Gastroesophageal sphincter (tissue), 4 donors: ENCODE measurements at regions not wholly inside any gene's neighbourhood (a gene's known extent, or its start where the extent isn't known, plus 50 kb on each side); places are given as distances from the start of the nearest gene placed in this dataset.

Experiments
- ATAC-seq: fragments of 150-250 bp; one replicate; pipeline ENCODE4 v1.9.1; 2016; ENCODE audit warnings: mild to moderate bottlenecking, moderate library complexity
- H3K27ac ChIP-seq, 4 donors: fragments of 200-600 bp; sonication (generic) in 3 of 4; 1 replicate in 3 of 4; 2 replicates in 1 of 4; pipeline ENCODE4 v1.5.1; 2016 to 2019
- H3K27me3 ChIP-seq: fragments of 200-600 bp; sonication (generic); one replicate; pipeline ENCODE4 v1.5.1; 2019
- H3K36me3 ChIP-seq, 2 donors: fragments of 200-600 bp; sonication (generic); one replicate each; pipeline ENCODE4 v1.5.1; 2019; ENCODE audit warnings: control low read depth in 1 of 2
- H3K4me1 ChIP-seq, 3 donors: fragments of 200-600 bp; sonication (generic); 1 replicate in 2 of 3; 2 replicates in 1 of 3; pipeline ENCODE4 v1.5.1; 2016 to 2019; ENCODE audit warnings: control low read depth in 2 of 3
- H3K4me3 ChIP-seq, 2 donors: fragments of 200-600 bp; sonication (generic); one replicate each; pipeline ENCODE4 v1.5.1; 2019; ENCODE audit warnings: mild to moderate bottlenecking in 1 of 2, moderate library complexity in 1 of 2
- H3K9me3 ChIP-seq, 3 donors: fragments of 200-600 bp; sonication (generic); one replicate each; pipeline ENCODE4 v1.5.1; 2017 to 2019; ENCODE audit warnings: control low read depth in 2 of 3
- CTCF ChIP-seq, 4 experiments: fragments of 200-600 bp in 2 of 4; fragments of 450-650 bp in 2 of 4; sonication (generic) in 1 of 4; IDR thresholded peaks; one replicate each; pipeline ENCODE4 v1.5.1; 2017 to 2019; ENCODE audit warnings: antibody characterized with exemption in 4 of 4, mild to moderate bottlenecking in 2 of 4, moderate library complexity in 2 of 4
- EP300 ChIP-seq: sonication (generic); formaldehyde crosslinking; IDR thresholded peaks from one replicate; pipeline ENCODE4 v1.6.1; 2017; ENCODE audit warnings: antibody characterized with exemption, mild to moderate bottlenecking
- POLR2A ChIP-seq, 2 donors: fragments of 450-650 bp; IDR thresholded peaks; one replicate each; pipeline ENCODE4 v1.6.1; 2017; ENCODE audit warnings: antibody characterized with exemption in 2 of 2, mild to moderate bottlenecking in 2 of 2, moderate library complexity in 1 of 2
- POLR2AphosphoS5 ChIP-seq: sonication (generic); formaldehyde crosslinking; IDR thresholded peaks from one replicate; pipeline ENCODE4 v1.6.1; 2017; ENCODE audit warnings: antibody characterized with exemption
- WGBS, 2 donors: methylation state at CpG; one replicate each; pipeline ENCODE4 v1.1.5; 2018; ENCODE audit warnings: low coverage in 1 of 2; 5-methylcytosine and 5-hydroxymethylcytosine counted together

GRCh38 chr1:65495137-65495536, 74.7 kb downstream of the LEPR start:
- TF ChIP-seq CTCF (IDR thresholded peaks at IDR 0.05) = no peak
- no peak for TF ChIP-seq POLR2AphosphoS5
- TF ChIP-seq EP300 = no peak
- no peak for TF ChIP-seq POLR2A (IDR thresholded peaks at IDR 0.05)
- no peak for ATAC-seq
- 75 to 100% methylated on average over 1 of the region's 1 CpG for WGBS, 2 donors

GRCh38 chr1:65497256-65497830, 76.9 kb downstream of the LEPR start:
- ATAC-seq = no peak
- Histone ChIP-seq H3K4me1 (peaks cover 0 to 10% (median 0%) of the 10 kb centered on the region in 3 donors), H3K9me3 (no peaks in the 10 kb centered on the region), H3K36me3 (no peaks in the 10 kb centered on the region), H3K27ac (no peak overlapping the region), H3K4me3 (no peak overlapping the region), H3K27me3 (no peaks in the 10 kb centered on the region)
- 37 to 40% methylated on average over 2 of the region's 2 CpGs for WGBS, 2 donors
- TF ChIP-seq POLR2A (IDR thresholded peaks at IDR 0.05) (no peak), POLR2AphosphoS5 (no peak), EP300 (no peak), CTCF (IDR thresholded peaks at IDR 0.05) (no peak)

More at GRCh38 chr1:65495137-65495536, 74.7 kb downstream of the LEPR start:
- Histone ChIP-seq H3K27me3 (no peaks in the 10 kb centered on the region), H3K9me3 (no peaks in the 10 kb centered on the region), H3K36me3 (no peaks in the 10 kb centered on the region), H3K4me3 (no peak overlapping the region), H3K4me1 (peaks cover 0 to 10% (median 0%) of the 10 kb centered on the region in 3 donors), H3K27ac (no peak overlapping the region)

GRCh38 chr1:65503427-65503826, 83.0 kb downstream of the LEPR start:
- Histone ChIP-seq H3K27me3 (no peaks in the 10 kb centered on the region), H3K4me3 (no peak overlapping the region), H3K9me3 (no peaks in the 10 kb centered on the region), H3K36me3 (no peaks in the 10 kb centered on the region), H3K27ac (no peak overlapping the region), H3K4me1 (no peaks in the 10 kb centered on the region)
- WGBS, 2 donors = 38 to 51% methylated on average over 3 to 4 of the region's 4 CpGs
- no peak for ATAC-seq
- no peak for TF ChIP-seq EP300
- no peak for TF ChIP-seq POLR2AphosphoS5
- no peak for TF ChIP-seq CTCF (IDR thresholded peaks at IDR 0.05)
- no peak for TF ChIP-seq POLR2A (IDR thresholded peaks at IDR 0.05)

DNA sequence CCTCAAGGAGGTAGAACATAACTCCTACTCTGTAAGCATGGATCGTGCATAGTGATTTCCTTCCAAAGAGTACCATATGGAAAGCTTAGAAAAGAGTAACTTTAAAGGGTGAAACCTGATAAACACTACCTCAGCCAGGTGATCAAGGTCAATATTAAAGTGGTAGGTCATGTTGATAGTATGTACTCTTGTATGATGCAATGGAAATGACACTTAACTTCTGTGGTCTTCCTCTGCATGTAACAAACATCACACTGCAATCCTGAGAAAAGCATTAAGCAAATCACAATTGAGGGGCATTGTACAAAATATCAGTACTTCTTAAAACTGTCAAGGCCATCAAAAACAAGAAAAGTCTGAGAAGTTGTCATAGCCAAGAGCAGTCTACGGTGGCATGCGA, 83.8 kb downstream of the LEPR start:
- TF ChIP-seq CTCF (IDR thresholded peaks at IDR 0.05) = no peak
- TF ChIP-seq EP300 = no peak
- no peak for TF ChIP-seq POLR2A (IDR thresholded peaks at IDR 0.05)
- TF ChIP-seq POLR2AphosphoS5 = no peak
- H3K4me1 ChIP-seq = no peaks in the 10 kb centered on the region
- H3K9me3 ChIP-seq = no peaks in the 10 kb centered on the region
- H3K27me3 ChIP-seq = no peaks in the 10 kb centered on the region
- no peak overlapping the region for H3K4me3 ChIP-seq
- H3K27ac ChIP-seq = no peak overlapping the region
- H3K36me3 ChIP-seq = no peaks in the 10 kb centered on the region
- 73 to 96% methylated on average over 1 to 3 of the region's 3 CpGs for WGBS, 2 donors
- no peak for ATAC-seq

DNA sequence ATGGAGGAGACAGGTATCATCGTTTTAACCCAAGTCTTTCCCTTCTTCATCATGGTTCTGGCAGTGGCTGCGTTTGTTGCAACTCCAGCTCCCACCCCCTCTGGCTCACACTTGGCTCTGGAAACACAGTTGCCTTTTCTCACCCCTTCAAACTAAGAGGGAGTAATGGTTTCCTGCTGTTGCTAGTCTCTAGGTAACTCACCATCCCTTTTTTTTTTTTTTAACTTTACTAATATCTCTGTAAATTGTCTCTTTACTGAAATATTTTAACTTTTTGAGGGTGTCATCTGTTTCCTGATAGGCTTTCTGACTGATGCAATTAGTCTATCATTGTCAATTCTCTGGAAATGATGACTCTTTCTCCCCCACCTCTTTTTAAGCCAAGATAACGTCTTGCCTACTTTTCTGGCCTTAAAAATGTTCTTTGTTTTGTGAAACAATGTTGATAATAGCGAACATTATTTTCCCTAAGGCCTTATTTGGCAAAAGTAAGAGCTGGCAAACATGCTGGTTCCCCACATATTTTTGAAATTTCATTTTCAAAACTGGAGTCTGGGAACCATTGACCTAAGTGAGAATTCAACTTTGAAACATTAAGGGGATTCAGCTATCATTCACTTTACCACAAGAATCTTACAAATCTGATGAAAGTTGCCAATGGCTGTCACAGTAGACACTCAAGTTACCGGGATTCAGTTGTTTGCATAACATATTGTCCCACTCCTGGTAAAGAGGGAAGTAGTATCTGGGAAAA, 85.3 kb downstream of the LEPR start:
- TF ChIP-seq CTCF (IDR thresholded peaks at IDR 0.05) (no peak), POLR2AphosphoS5 (no peak), EP300 (no peak), POLR2A (IDR thresholded peaks at IDR 0.05) (no peak)
- no peaks in the 10 kb centered on the region for H3K36me3 ChIP-seq
- H3K27ac ChIP-seq = no peak overlapping the region
- H3K4me3 ChIP-seq = no peak overlapping the region
- no peaks in the 10 kb centered on the region for H3K4me1 ChIP-seq
- H3K27me3 ChIP-seq = no peaks in the 10 kb centered on the region
- no peaks in the 10 kb centered on the region for H3K9me3 ChIP-seq
- 43 to 69% methylated on average over 3 to 5 of the region's 5 CpGs for WGBS, 2 donors
- no peak for ATAC-seq
